HL-60 (cell line): ENCODE measurements at regions not wholly inside any gene's neighbourhood (a gene's known extent, or its start where the extent isn't known, plus 50 kb on each side); places are given as distances from the start of the nearest gene placed in this dataset.

ENCODE experiments used
- DNase-seq, 2 experiments: peaks; one replicate each; pipeline ENCODE4 v3.0.0-alpha.2; 2010 to 2020; ENCODE audit warnings: low read depth in 1 of 2, low spot score in 1 of 2
- H3K27ac ChIP-seq: fragments of 250-450 bp; sonication (Bioruptor Pico); replicated peaks from 2 replicates; pipeline ENCODE4 v1.5.1; 2020; ENCODE audit warnings: mild to moderate bottlenecking, moderate library complexity
- H3K27me3 ChIP-seq: fragments of 250-450 bp; sonication (Bioruptor Pico); 2 replicates; pipeline ENCODE4 v1.5.1; 2021; ENCODE audit warnings: mild to moderate bottlenecking, moderate library complexity; ENCODE audit not compliant: insufficient read depth, poor library complexity, severe bottlenecking
- H3K4me3 ChIP-seq: replicated peaks from 2 replicates; pipeline ENCODE4 v1.5.1; 2011; ENCODE audit warnings: mild to moderate bottlenecking, control low read depth, low read length; ENCODE audit not compliant: insufficient read depth
- GABPA ChIP-seq: IDR thresholded peaks from 2 replicates; pipeline ENCODE4 v1.6.1; 2012; ENCODE audit warnings: low read depth
- POLR2AphosphoS5 ChIP-seq: IDR thresholded peaks from 2 replicates; pipeline ENCODE4 v1.6.1; 2012; ENCODE audit warnings: low read depth
- REST ChIP-seq: IDR thresholded peaks from 2 replicates; pipeline ENCODE4 v1.6.1; 2012; ENCODE audit warnings: low read depth; ENCODE audit not compliant: insufficient replicate concordance
- SPI1 ChIP-seq: IDR thresholded peaks from 2 replicates; pipeline ENCODE4 v1.6.1; 2012; ENCODE audit warnings: low read depth, mild to moderate bottlenecking, borderline replicate concordance
- TF ChIP-seq, protein P1 (sequence below): IDR thresholded peaks from one replicate; pipeline ENCODE4 v1.5.1; 2011; ENCODE audit warnings: low read length, control low read depth, inconsistent platforms; ENCODE audit not compliant: insufficient read depth

DNA sequence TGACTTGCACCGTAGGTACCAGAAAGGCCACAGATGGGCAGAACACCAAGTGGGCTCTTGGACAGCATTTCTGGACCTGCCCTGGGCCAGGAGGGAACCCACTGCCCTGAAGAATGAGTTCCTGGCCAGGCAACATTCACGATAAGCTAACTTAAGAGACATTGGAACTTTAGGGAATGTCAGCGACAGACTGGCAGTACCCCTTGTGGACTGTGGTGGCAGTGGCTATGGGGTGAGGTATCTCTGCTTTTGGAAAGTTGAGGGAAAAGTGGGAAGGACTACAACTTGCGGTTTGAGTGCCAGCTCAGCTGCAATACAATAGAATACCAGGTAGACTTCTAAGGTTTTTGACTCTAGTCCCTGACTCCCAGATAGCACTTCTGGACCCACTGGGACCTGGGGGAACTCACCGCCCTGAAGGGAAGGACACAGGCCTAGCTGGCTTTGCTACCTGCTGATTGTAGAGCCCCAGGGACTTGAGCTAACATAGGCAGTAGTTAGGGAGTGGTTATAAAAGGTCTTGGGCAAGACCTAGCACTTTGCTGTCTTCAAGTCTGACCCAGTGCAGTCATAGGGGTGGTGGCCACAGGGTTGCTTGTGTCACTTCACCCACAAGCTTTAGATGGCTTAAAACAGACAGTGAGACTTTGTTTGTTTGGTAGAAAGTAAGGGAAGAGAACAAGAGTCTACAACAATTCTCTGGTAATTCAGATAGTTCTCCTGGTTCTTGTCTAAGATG, 617.6 kb downstream of the COL12A1 start:
- no peaks in the 10 kb centered on the region for H3K27me3 ChIP-seq
- no peak for DNase-seq
- no peak overlapping the region for H3K4me3 ChIP-seq
- no peak overlapping the region for H3K27ac ChIP-seq
- TF ChIP-seq REST, result no peak
- TF ChIP-seq GABPA, result no peak
- no peak for TF ChIP-seq POLR2AphosphoS5

GRCh38 chr6:74587386-74587785, 618.5 kb downstream of the COL12A1 start:
- no peak for TF ChIP-seq REST
- TF ChIP-seq, protein P1, sequence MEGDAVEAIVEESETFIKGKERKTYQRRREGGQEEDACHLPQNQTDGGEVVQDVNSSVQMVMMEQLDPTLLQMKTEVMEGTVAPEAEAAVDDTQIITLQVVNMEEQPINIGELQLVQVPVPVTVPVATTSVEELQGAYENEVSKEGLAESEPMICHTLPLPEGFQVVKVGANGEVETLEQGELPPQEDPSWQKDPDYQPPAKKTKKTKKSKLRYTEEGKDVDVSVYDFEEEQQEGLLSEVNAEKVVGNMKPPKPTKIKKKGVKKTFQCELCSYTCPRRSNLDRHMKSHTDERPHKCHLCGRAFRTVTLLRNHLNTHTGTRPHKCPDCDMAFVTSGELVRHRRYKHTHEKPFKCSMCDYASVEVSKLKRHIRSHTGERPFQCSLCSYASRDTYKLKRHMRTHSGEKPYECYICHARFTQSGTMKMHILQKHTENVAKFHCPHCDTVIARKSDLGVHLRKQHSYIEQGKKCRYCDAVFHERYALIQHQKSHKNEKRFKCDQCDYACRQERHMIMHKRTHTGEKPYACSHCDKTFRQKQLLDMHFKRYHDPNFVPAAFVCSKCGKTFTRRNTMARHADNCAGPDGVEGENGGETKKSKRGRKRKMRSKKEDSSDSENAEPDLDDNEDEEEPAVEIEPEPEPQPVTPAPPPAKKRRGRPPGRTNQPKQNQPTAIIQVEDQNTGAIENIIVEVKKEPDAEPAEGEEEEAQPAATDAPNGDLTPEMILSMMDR, result no peak
- TF ChIP-seq POLR2AphosphoS5, result no peak
- TF ChIP-seq SPI1, result no peak
- TF ChIP-seq GABPA, result no peak
- no peak for DNase-seq

DNA sequence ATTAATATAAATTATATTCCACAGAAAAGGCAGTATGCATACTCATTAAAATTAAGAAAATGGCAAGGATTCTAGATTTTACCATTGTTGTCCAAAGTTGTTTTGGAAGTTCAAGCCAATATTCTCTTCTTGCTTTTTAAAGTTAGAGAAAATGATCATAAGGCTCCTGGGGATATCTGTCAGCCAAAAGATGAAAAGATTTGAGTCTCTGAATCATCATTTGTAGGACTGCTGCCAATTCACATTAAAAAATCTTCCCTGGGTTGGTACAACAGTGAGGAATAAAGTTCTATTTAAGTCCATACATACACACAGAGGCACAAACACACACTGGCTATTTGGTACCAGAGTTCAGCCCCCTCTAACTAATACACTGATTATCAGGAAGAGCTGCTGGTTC, 620.1 kb downstream of the COL12A1 start:
- TF ChIP-seq POLR2AphosphoS5 (no peak), REST (no peak), SPI1 (no peak), GABPA (no peak)
- TF ChIP-seq, protein P1, result no peak
- H3K4me3 ChIP-seq, result no peak overlapping the region
- no peak for DNase-seq
- H3K27me3 ChIP-seq, result no peaks in the 10 kb centered on the region
- H3K27ac ChIP-seq, result no peak overlapping the region

More at GRCh38 chr6:74587386-74587785, 618.5 kb downstream of the COL12A1 start:
- Histone ChIP-seq H3K4me3 (no peak overlapping the region), H3K27ac (no peak overlapping the region), H3K27me3 (no peaks in the 10 kb centered on the region)
